ENCODE measurements at regions not wholly inside any gene's neighbourhood (a gene's known extent, or its start where the extent isn't known, plus 50 kb on each side); places are given as distances from the start of the nearest gene placed in this dataset.

DNA sequence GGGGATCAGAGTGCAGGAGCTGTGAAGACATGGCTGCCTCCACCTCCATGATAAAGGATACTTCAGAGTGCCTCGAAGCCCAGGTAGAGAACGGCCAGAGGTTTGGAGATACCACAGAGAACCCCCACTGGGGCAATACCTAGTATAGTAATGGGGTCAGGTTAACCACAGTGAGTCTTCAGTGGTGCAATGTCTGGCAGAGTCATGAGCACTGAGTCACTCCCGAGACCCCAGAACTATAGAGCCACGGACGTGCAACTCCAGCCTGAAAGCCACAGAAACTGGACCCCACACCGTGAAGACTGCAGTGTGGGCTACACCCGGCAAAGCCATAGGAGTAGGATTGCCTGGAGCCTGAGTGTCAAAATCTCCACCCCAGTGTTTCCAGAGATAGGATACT lies 746.6 kb downstream of the CBLN2 start:
- TF ChIP-seq CTCF (IDR thresholded peaks at IDR 0.05) (no peak), POLR2A (IDR thresholded peaks at IDR 0.05) (no peak)

Data from right lobe of liver (tissue), 4 donors.